IPS DF 4.7 (cell line): ENCODE measurements at regions not wholly inside any gene's neighbourhood (a gene's known extent, or its start where the extent isn't known, plus 50 kb on each side); places are given as distances from the start of the nearest gene placed in this dataset.
"Not testable (repeated sequence)": the region's sequence is repeated elsewhere in the genome, so short reads cannot be mapped to it uniquely, and the experiment has no call there.

Experiments used
- DNase-seq: peaks from one replicate; pipeline ENCODE4 v3.0.0-alpha.2; 2013; ENCODE audit warnings: low spot score; ENCODE audit errors: extremely low read depth

- DNase-seq = no peak
These were observed 296.4 kb downstream of the NDUFA10 start for GRCh38 chr2:239728751-239729150.

- no peak for DNase-seq
These were observed 297.2 kb downstream of the NDUFA10 start for GRCh38 chr2:239727776-239728600.

- DNase-seq = no peak
These were observed 297.9 kb downstream of the NDUFA10 start for GRCh38 chr2:239727182-239727775.

DNA sequence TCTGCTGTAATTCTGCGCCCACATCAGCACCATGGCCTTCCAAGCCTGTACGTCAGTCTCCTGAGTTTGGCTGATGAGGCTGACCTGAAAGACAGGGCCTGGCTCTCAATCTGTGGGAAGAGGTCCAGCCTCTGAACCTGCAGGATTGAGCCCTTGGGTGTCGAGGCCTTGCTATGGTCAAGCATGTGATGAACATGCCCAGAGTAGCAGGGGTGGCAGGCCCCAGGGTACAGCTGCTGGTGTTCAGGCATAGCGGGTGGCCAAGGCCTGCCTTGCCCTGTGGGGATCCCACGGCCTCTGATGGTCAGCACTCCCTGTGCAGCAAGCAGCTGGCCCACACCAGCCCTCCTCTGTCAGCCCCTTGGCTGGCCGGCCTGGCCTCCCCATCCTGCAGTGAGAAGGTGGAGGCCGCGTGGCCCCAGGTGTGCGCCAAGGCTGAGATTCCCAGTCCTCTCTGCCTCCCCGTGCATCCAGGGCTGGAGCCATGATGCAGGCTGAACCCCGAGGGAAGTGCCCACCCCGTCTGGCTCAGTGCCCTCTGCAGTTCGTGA, 298.4 kb downstream of the NDUFA10 start:
- DNase-seq = no peak

DNA sequence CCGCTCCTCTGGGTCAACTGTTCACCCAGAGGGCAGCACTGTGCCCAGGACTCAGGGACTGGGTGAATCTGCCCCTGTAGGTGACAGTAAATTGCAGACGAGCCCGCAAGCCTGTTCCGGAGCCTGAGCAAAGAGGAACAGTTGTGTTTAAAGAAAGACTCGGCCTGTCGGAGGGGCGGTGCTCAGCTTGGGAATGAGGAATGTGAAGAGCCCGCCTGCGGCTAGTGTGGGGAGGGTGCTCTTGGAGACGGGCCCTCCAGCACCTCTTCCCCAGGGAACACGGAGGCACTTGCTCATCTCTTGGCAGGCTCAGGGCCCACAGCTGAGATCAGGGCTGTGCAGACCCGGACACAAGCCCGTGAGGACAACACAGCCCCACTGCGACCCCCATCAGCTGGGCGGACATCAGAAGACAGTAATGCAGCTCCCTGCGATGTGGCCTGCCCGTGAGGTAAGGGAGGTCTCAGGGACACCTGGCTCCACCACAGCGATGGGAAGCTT, 299.0 kb downstream of the NDUFA10 start:
- DNase-seq = no peak

DNA sequence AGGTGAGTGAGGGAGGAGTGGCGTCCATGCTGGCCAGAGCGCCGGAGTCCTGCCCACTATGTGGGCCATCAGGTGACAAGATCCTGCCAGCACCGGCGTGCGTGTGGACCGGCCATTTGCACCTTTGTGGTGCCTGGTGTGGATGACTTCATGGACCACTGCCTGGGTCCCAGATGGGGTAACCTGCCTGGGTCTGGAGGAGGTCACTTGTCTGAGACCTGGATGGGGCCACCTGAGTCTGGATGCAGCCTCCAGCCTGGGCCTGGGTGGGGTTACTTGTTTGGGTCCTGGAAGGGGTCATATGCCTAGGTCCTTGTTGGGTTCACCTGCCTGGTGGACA, 299.6 kb downstream of the NDUFA10 start:
- DNase-seq = no peak

DNA sequence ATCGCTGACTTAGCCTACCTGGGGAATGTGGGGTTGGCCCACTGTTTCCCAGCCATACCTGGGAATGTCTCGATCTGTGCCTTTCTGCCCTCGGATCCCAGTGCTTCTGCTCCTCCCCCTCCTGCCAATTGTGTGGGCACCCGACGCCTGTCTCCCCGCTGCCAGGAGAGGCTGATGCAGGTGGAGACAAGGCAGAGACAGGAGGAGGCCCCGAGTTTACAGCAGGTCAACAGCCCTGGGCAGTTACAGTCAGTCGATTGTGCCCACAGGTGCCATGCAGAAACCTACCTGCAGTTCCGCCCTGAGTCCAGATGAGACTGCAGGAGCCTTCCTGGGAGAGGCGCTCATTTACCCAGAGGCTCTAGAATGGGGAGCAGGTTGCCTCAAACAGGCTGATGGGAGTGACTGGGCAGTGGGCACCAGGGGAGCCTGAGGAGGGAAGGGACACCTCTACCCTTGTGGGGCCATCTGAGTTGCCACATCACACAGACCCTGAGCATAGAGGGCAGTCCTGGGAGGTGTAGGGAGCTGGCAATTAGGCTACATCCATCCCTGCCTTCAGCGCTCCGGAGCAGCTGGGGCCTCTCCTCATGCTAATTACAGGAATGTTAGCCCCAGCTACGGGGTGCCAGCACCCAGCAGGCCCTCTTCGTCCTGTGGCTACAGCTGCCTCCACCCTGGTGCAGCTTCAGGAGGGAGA, 300.1 kb downstream of the NDUFA10 start:
- DNase-seq = no peak

DNA sequence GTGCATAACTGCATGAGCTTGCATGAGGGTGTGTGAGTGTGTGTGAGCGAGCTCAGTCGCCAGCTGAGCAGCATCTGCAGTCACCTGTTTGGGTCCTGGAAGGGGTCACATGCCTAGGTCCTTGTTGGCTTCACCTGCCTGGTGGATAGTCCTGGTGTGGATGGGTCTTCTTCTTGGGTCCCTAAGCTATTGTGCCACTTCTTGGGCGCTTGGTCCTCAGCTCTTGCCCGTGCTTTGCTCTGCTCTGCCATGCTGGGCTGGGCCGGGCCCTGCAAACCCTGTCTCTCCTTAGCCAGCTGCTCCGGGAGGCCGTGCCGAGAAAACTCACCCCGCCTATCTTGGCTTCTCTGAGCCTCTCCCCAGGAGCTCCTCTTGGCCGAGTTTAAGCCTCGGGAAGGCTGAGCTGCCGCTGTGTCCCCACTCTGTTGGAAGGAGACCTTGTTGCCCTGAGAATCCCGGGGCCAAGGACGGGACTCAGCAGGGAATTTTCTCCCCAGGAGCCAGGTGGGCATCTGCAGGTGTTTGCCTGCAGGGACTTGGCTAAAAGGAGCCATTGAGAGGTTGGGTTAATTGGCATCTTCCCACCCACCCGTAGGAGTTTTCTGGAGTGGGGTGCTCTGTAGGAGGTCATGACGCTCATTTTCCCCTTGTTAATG, 300.8 kb downstream of the NDUFA10 start:
- no peak for DNase-seq

- DNase-seq = no peak
These were observed 301.5 kb downstream of the NDUFA10 start for GRCh38 chr2:239723486-239724193.

DNA sequence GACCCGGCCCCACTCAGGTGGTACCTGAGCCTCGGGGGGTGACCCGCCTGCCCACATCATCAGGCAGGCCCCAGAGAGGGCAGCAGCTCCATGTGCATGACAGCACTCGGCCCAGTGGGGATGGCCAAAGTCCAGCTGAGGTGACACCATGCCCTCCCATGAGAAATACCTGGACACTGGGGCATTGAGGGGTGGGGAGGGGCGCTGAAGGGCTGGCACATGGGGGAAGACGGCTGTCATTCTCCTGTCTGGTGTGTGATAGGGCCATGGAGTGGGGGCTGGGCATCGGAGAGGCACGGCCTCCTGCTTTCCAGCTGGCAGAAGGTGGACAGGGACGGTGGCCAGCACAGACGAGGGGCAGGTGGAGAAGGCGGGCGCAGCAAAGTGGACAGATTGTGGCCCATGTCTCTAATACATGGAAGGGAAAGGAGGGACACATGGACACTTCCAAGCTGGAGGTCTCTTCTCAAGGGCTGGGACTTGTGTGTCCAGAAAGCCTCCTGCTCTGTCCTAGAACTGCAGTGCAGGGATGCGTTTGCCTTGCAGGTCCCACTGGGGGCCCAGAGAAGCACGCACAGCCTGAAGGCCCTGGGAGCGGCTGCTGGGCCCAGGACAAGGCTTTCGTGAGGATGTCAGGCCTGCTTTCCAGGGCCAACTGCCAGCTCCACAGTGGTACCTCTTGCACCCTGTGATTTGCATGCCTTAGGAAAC, 302.2 kb downstream of the NDUFA10 start:
- DNase-seq = no peak

DNA sequence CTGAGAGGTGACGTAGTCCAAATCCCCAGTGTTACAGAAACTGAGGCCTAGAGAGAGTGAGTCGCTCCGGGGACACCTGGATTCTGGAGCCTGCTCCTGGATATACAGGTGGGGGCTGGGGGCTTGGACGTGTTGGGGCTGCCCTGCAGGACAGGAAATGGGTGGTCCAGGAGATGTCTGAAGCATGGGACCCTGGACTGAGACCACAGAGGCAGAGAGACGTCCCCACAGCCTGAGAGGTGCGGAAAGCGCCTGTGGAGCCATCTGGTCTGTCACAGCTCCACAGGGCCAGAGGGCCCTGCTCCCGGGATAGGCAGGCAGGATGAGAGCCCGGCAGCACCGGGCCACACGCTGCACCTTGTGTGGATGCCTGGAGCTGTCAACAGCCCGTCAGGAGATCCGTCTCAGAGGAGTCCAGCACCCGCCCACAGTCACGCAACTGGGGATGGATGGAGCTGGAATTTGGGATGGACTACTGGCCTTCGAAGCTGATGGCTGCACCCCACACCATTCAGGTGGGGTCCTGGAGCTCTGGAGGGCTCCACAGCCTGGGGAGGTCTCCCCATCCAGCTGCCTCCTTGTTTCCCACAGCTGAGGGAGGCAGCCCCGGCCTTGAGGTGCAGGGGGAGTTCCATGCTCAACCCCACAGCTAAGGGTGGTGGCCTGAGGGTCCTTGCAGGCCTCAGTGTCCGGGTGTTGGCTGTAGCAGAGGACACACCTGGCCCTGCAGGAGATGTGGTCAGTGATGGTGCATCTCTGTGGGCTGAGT, 303.0 kb downstream of the NDUFA10 start:
- DNase-seq = no peak

DNA sequence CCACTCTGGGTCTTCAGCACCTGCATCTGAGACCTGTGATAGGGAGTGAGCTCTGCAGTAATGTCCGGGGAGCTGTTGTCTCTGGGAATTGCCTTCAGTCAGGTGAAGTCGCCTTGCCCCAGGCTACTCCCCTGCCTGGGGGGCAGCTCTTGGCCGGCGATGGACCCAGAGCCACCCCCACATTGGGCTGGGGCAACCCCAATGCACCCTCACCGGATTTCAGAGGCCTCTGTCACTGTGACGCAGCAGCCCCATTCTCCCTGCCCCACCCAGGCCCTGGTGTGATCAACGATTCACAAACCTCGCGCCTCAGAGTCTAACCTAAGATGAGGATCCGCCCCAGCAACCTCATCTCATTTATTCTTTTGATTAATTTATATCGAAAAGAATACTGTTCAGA, 303.6 kb downstream of the NDUFA10 start:
- no peak for DNase-seq

DNA sequence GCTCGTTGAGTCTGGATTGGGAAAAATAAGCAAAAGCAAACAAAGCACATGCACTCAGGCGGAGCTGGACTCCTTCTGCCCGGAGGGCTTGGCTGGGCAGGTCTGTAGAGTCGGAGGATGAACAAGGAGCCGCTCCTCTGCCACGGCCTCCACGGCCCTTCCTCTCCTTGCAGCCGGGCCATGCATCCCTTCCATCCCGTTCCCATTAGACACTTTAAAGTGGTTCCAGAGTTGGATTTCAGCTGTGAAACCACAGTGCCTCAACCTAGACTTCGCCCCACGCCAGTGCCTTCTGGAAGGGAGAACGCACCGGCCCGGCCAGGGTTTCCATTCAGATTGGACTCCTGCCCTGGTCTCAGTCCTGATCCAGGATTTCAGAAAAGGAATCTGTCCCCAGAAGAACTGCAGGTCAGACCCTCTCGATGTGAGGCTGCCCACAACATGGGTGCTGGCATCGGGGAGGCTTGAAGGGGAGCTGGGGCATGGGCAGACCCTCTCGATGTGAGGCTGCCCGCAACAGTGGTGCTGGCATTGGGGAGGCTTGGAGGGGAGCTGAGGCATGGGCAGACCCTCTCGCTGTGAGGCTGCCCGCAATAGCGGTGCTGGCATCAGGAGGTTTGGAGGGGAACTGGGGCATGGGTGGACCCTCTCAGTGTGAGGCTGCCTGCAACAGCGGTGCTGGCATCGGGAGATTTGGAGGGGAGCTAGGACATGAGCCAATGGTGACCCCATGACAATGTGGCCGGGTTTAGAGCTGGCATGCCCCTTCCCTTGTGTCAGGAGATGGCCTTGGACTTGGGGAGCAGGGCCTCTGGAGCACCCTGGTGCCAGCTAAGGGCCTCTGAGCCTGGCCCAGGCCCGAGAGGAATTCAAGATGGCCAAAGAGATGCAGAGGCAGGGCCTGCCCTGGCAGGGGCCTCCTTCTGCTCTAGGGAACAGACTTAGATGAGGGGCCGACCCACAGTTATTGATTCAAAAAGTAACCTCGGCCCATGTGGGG, 304.5 kb downstream of the NDUFA10 start:
- DNase-seq = no peak

DNA sequence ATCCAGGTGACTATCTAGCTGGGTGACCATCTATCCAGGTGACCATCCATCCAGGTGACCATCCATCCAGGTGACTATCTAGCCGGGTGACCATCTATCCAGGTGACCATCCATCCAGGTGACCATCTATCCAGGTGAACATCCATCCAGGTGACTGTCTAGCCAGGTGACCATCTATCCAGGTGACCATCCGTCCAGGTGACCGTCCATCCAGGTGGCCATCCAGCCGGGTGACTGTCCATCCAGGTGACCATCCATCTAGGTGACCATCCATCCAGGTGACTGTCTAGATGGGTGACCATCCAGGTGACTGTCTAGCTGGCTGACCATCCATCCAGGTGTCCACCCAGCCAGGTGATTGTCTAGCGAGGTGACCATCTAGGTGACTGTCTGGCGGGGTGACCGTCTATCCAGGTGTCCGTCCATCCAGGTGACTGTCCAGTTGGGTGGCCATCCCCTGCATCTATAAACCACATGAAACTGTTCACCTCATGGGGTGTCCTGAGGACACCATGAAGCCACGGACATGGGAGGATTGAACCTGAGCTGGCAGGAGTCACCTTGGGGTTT, 305.3 kb downstream of the NDUFA10 start:
- no peak for DNase-seq

GRCh38 chr2:239718991-239719390, 306.2 kb downstream of the NDUFA10 start:
- not testable (repeated sequence) for DNase-seq

GRCh38 chr2:239717706-239718105, 307.4 kb downstream of the NDUFA10 start:
- DNase-seq = no peak

- no peak for DNase-seq
These were observed 307.8 kb downstream of the NDUFA10 start for GRCh38 chr2:239717319-239717675.
